ENCODE measurements at regions not wholly inside any gene's neighbourhood (a gene's known extent, or its start where the extent isn't known, plus 50 kb on each side); places are given as distances from the start of the nearest gene placed in this dataset.

DNA sequence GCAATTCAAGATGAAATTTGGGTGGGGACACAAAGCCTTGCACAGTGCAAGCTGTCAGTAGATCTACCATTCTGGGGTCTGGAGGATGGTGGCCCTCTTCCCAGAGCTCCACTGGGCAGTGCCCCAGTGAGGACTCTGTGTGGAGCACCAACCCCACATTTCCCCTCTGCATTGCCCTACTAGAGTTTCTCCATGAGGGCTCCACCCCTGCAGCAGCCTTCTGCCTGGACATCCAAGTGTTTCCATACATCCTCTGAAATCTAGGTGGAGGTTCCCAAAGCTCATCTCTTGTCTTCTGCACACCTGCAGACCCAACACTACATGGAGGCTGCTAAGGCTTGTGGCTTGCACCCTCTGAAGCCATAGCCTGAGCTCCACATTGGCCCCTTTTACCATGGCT, 402.3 kb downstream of the RAB28 start:
- no peaks in the 10 kb centered on the region for H3K9me3 ChIP-seq (ENCODE audit: control insufficient read depth, insufficient read depth, low read length)
- H3K4me3 ChIP-seq (ENCODE audit: low read length) = no peak overlapping the region
- H3K27me3 ChIP-seq (ENCODE audit: control insufficient read depth, insufficient read depth, low read length) = no peaks in the 10 kb centered on the region
- H3K4me1 ChIP-seq (ENCODE audit: control insufficient read depth, insufficient read depth, low read length) = no peaks in the 10 kb centered on the region
- DNase-seq (ENCODE audit: low read depth, low spot score) = no peak
- H3K27ac ChIP-seq (ENCODE audit: low read length) = no peak overlapping the region
- no peaks in the 10 kb centered on the region for H3K36me3 ChIP-seq (ENCODE audit: control insufficient read depth, insufficient read depth, low read length)

DNA sequence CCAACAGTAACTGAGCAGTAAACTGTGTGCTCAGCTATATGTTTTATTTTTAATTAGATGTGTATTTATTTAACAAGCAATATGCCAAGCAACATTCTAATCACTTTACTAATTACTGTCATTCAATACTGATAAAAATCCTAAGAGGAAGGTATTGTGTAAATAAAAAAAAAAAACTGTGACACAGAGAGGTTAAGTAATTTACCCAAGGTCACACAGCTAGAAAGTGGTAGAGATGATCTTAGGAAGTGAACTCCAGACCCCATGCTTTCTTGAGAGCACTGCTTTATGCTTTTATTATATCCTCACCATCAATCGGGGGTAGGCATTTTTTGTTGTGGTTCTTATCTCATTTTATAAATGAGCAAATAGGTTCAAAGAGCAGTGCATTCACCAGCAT, 417.1 kb downstream of the RAB28 start:
- Histone ChIP-seq H3K36me3 (ENCODE audit: control insufficient read depth, insufficient read depth, low read length) (no peaks in the 10 kb centered on the region), H3K27me3 (ENCODE audit: control insufficient read depth, insufficient read depth, low read length) (no peaks in the 10 kb centered on the region), H3K27ac (ENCODE audit: low read length) (no peak overlapping the region), H3K9me3 (ENCODE audit: control insufficient read depth, insufficient read depth, low read length) (no peaks in the 10 kb centered on the region), H3K4me1 (ENCODE audit: control insufficient read depth, insufficient read depth, low read length) (no peaks in the 10 kb centered on the region), H3K4me3 (ENCODE audit: low read length) (no peak overlapping the region)
- WGBS (ENCODE audit: insufficient coverage, insufficient read length) = no CpG with 5 or more reads among the region's 1 CpG
- no peak for DNase-seq (ENCODE audit: low read depth, low spot score)

DNA sequence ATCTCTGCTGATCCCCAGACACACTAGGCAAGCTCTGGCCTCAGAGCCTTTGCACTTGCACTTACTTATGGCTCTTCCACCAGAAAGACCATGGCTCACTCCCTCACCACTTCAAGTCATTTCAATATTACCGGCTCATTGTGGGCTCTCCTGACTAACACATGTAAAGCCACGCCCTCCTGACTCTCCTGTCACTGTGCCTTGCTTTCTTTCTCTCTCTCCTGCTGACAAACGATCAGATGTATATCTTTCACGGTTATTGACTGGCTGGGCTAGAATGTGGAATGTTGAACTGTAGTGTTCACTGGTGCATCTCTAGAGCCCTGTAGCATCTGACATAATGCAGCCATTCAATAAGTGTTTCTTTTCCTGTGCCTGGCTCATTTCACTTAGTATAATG, 425.1 kb downstream of the RAB28 start:
- DNase-seq (ENCODE audit: low read depth, low spot score) = no peak
- Histone ChIP-seq H3K27me3 (ENCODE audit: control insufficient read depth, insufficient read depth, low read length) (no peaks in the 10 kb centered on the region), H3K4me1 (ENCODE audit: control insufficient read depth, insufficient read depth, low read length) (no peaks in the 10 kb centered on the region), H3K36me3 (ENCODE audit: control insufficient read depth, insufficient read depth, low read length) (no peaks in the 10 kb centered on the region), H3K4me3 (ENCODE audit: low read length) (no peak overlapping the region), H3K9me3 (ENCODE audit: control insufficient read depth, insufficient read depth, low read length) (no peaks in the 10 kb centered on the region), H3K27ac (ENCODE audit: low read length) (no peak overlapping the region)
- no CpG with 5 or more reads among the region's 4 CpGs for WGBS (ENCODE audit: insufficient coverage, insufficient read length)

DNA sequence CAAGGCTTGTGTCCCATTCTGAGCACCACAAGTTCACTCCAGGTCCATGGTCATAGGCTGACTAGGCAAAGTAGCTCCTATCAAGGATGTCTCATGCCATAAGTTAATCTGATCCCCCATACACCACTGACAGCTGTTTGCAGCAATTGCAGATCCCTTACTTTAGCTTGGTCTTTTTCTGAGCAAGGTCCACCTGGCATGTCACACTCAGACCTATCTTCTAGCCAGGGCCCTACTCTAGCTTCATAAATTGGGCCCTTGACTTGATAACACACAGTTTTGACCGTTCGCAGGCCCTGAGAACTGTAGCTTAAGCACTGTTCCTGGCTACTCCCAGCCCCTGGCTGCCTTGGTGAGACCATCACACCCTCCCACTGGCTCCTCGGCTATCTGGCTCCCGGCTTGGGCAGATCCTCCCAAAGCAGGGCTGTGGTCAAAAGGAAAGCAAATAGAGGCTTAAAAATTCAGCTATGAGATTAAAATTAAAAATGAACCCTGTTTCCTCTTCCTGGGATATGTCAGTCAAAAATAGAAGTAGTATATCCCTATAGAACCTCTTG, 427.4 kb downstream of the RAB28 start:
- no peaks in the 10 kb centered on the region for H3K9me3 ChIP-seq (ENCODE audit: control insufficient read depth, insufficient read depth, low read length)
- no CpG with 5 or more reads among the region's 4 CpGs for WGBS (ENCODE audit: insufficient coverage, insufficient read length)
- no peak overlapping the region for H3K4me3 ChIP-seq (ENCODE audit: low read length)
- no peaks in the 10 kb centered on the region for H3K4me1 ChIP-seq (ENCODE audit: control insufficient read depth, insufficient read depth, low read length)
- H3K27ac ChIP-seq (ENCODE audit: low read length) = no peak overlapping the region
- no peak for DNase-seq (ENCODE audit: low read depth, low spot score)
- H3K27me3 ChIP-seq (ENCODE audit: control insufficient read depth, insufficient read depth, low read length) = no peaks in the 10 kb centered on the region
- H3K36me3 ChIP-seq (ENCODE audit: control insufficient read depth, insufficient read depth, low read length) = no peaks in the 10 kb centered on the region

DNA sequence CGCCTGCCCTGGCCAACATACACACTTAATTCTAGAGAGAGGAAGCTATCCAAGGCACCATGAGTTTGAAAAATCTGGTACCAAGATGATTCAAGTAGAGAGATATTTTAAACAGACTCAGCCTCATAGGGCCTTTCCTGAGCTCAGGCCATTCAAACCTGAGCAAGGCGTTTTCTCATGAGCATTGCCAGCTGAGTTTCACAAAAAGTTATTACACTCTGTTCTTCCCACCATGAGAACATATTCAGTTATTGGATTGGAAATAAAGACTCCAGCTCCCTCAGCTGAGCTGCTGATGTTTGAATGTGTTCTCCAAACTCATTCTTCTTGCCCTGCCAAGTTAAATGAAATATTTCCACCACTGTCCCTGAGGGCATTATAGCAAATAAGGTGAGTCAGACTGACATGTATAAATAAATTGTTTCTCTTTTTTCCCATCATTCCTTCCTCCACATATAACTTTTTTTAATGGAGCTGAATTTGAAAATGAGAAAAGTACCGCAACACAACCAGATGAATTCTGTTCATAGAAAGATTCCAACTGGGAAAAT, 429.6 kb downstream of the RAB28 start:
- H3K36me3 ChIP-seq (ENCODE audit: control insufficient read depth, insufficient read depth, low read length) = no peaks in the 10 kb centered on the region
- no peaks in the 10 kb centered on the region for H3K4me1 ChIP-seq (ENCODE audit: control insufficient read depth, insufficient read depth, low read length)
- H3K9me3 ChIP-seq (ENCODE audit: control insufficient read depth, insufficient read depth, low read length) = no peaks in the 10 kb centered on the region
- no peak overlapping the region for H3K4me3 ChIP-seq (ENCODE audit: low read length)
- H3K27ac ChIP-seq (ENCODE audit: low read length) = no peak overlapping the region
- H3K27me3 ChIP-seq (ENCODE audit: control insufficient read depth, insufficient read depth, low read length) = no peaks in the 10 kb centered on the region
- WGBS (ENCODE audit: insufficient coverage, insufficient read length) = no CpG with 5 or more reads among the region's 3 CpGs
- no peak for DNase-seq (ENCODE audit: low read depth, low spot score)

DNA sequence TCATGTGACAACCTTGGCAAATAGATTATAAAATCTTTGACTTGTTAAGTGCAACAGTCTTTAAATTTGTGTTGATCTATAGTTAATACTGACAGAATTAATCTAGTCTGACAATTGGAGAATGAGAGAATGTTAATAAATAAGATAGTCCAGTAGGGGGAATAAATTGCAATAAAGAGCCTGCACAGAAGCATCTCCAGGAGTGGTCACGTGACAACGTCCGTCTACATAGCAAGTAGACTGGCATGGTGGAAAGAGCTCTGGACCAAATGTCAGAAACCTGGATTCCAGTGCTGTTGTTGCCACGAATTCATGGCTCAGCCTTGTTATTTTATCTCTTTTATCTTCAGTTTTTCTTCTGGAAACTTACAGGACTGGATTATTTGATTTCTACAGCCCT, 436.5 kb downstream of the RAB28 start:
- Histone ChIP-seq H3K27me3 (ENCODE audit: control insufficient read depth, insufficient read depth, low read length) (no peaks in the 10 kb centered on the region), H3K4me3 (ENCODE audit: low read length) (no peak overlapping the region), H3K4me1 (ENCODE audit: control insufficient read depth, insufficient read depth, low read length) (no peaks in the 10 kb centered on the region), H3K36me3 (ENCODE audit: control insufficient read depth, insufficient read depth, low read length) (no peaks in the 10 kb centered on the region), H3K27ac (ENCODE audit: low read length) (no peak overlapping the region), H3K9me3 (ENCODE audit: control insufficient read depth, insufficient read depth, low read length) (no peaks in the 10 kb centered on the region)
- no CpG with 5 or more reads among the region's 4 CpGs for WGBS (ENCODE audit: insufficient coverage, insufficient read length)
- DNase-seq (ENCODE audit: low read depth, low spot score) = no peak

DNA sequence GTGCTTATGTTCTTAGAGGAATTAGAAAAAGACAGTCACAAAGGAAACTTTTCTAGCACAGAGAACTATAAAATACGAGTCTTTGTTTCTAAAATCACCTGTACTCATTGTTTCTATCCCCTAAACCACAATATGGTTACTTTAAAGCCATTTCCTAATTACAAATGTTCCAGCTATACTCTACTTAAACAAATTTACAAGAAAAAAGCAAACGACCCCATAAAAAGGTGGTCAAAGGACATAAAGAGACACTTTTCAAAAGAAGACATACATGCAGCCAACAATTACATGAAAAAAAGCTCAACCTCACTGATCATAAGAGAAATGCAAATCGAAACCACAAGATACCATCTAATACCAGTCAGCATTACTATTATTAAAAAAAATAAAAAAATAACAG, 447.3 kb downstream of the RAB28 start:
- no peaks in the 10 kb centered on the region for H3K36me3 ChIP-seq (ENCODE audit: control insufficient read depth, insufficient read depth, low read length)
- no peak for DNase-seq (ENCODE audit: low read depth, low spot score)
- H3K4me1 ChIP-seq (ENCODE audit: control insufficient read depth, insufficient read depth, low read length) = no peaks in the 10 kb centered on the region
- H3K27me3 ChIP-seq (ENCODE audit: control insufficient read depth, insufficient read depth, low read length) = no peaks in the 10 kb centered on the region
- H3K9me3 ChIP-seq (ENCODE audit: control insufficient read depth, insufficient read depth, low read length) = no peaks in the 10 kb centered on the region
- WGBS (ENCODE audit: insufficient coverage, insufficient read length) = no CpG with 5 or more reads among the region's 3 CpGs
- no peak overlapping the region for H3K27ac ChIP-seq (ENCODE audit: low read length)
- no peak overlapping the region for H3K4me3 ChIP-seq (ENCODE audit: low read length)

DNA sequence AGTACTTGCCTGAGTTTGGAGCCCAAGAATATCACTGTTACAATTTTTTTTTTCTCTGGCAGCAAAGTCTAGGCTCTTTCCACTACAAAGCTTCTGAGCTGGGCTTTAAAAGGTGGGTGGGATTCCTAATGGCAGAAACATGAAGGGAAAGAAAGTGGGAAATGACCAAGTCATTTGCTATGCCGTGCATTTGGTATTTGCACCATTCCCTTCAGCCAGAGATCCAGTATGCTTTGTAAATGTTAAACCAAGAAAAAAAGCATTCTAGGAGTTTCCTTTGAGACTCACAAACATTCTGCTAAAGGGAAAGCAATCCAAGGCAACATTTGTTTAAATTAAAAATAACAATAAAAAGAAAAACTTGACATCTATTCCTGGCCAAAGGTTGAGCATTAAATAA, 451.2 kb downstream of the RAB28 start:
- DNase-seq (ENCODE audit: low read depth, low spot score) = no peak
- Histone ChIP-seq H3K36me3 (ENCODE audit: control insufficient read depth, insufficient read depth, low read length) (no peaks in the 10 kb centered on the region), H3K27me3 (ENCODE audit: control insufficient read depth, insufficient read depth, low read length) (no peaks in the 10 kb centered on the region), H3K4me3 (ENCODE audit: low read length) (no peak overlapping the region), H3K9me3 (ENCODE audit: control insufficient read depth, insufficient read depth, low read length) (no peaks in the 10 kb centered on the region), H3K27ac (ENCODE audit: low read length) (no peak overlapping the region), H3K4me1 (ENCODE audit: control insufficient read depth, insufficient read depth, low read length) (no peaks in the 10 kb centered on the region)
- no CpG with 5 or more reads among the region's 1 CpG for WGBS (ENCODE audit: insufficient coverage, insufficient read length)

DNA sequence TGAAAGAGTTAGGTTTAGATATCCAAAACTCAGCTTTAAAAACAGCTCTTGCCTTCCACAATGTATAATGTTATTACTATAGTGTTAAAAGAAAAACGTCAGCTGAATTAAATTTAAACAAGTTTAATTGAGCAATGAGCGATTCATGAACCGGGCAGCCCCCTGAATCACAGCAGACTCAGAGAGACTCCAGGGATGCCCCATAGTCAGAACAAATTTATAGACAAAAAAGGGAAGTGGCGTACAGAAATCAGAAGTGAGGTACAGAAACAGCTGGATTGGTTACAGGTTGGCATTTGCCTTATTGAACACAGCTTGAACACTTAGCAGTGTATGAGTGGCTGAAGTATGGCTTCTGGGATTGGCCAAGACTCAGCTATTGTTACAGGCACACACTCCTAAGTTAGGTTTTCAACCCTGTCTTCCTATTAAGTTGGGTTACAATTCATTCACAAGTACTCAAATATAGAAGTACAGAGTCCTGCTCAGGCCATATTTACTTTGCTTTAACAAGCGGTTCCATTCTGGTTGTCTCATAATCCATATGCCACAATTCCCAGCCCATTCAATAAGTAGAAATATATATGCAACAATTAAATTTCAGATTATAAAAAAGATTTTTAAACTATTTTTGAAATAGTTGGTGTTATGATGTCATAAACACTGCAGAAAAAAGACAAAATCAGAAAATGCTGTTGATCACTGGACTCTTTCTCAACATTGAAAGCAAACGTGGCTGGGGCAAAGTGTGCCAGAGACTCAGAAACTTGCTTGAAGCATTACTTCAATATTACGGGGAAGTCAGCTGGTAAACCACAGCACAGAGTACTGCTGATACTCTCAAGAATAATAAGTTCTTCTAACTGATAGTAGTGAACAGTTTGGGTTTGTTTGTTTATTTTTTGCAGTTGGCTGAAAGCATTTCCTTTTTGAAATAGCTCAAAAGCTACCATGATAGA, 459.7 kb downstream of the RAB28 start:
- no peaks in the 10 kb centered on the region for H3K36me3 ChIP-seq (ENCODE audit: control insufficient read depth, insufficient read depth, low read length)

DNA sequence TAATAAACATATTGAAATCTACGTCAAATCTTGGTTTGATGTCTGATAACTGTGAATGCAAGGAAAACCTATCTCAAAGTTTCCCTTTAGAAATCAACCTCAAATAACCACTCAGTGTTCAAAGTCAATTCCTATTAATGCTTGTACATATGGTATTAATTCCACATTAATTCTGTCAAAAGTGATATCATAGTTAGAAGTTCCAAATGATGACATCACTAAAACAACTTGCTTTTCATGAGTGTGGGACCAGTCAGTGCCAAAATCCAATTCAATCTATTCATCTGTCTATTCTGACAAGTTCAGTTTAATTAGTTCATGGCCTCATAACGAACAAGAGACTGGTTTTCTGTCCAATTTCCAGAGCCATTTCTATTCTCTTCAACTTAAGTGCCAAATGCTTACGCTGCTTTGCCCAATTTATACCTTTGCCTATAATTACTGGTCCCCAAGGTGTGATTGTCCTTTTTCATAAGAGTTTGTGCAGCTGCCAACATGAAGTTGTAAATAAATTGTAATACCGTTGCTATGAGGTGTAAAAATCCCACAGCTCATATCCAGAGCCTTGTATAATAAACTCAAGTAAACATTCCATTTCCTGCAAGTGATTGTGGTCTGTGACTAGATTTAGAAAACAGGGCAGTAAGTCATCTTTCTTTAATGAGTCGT, 476.2 kb downstream of the RAB28 start:
- no peak for DNase-seq (ENCODE audit: low read depth, low spot score)
- Histone ChIP-seq H3K9me3 (ENCODE audit: control insufficient read depth, insufficient read depth, low read length) (no peaks in the 10 kb centered on the region), H3K27me3 (ENCODE audit: control insufficient read depth, insufficient read depth, low read length) (no peaks in the 10 kb centered on the region), H3K27ac (ENCODE audit: low read length) (no peak overlapping the region), H3K36me3 (ENCODE audit: control insufficient read depth, insufficient read depth, low read length) (no peaks in the 10 kb centered on the region), H3K4me1 (ENCODE audit: control insufficient read depth, insufficient read depth, low read length) (no peaks in the 10 kb centered on the region), H3K4me3 (ENCODE audit: low read length) (no peak overlapping the region)
- no CpG with 5 or more reads among the region's 5 CpGs for WGBS (ENCODE audit: insufficient coverage, insufficient read length)

More for the DNA sequence above, 459.7 kb downstream of the RAB28 start:
- Histone ChIP-seq H3K4me1 (ENCODE audit: control insufficient read depth, insufficient read depth, low read length) (no peaks in the 10 kb centered on the region), H3K9me3 (ENCODE audit: control insufficient read depth, insufficient read depth, low read length) (no peaks in the 10 kb centered on the region), H3K27ac (ENCODE audit: low read length) (no peak overlapping the region), H3K4me3 (ENCODE audit: low read length) (no peak overlapping the region), H3K27me3 (ENCODE audit: control insufficient read depth, insufficient read depth, low read length) (no peaks in the 10 kb centered on the region)
- no CpG with 5 or more reads among the region's 7 CpGs for WGBS (ENCODE audit: insufficient coverage, insufficient read length)
- DNase-seq (ENCODE audit: low read depth, low spot score) = no peak
